ENCODE measurements at regions not wholly inside any gene's neighbourhood (a gene's known extent, or its start where the extent isn't known, plus 50 kb on each side); places are given as distances from the start of the nearest gene placed in this dataset.

GRCh38 chr7:134029-134428 lies 58.3 kb upstream of the FAM20C start:
- no peak overlapping the region for H3K4me3 ChIP-seq (replicated peaks in 1 of 2; ENCODE audit: low read depth in 1 of 2, low read length in 2 of 2)
- ChIA-PET POLR2A (no interaction called here), CTCF (no interaction called here), RAD21 (ENCODE audit: low non-redundant PET in 1 of 2, low total read pairs in 2 of 2, uncharacterized antibody in 2 of 2, unreplicated experiment in 2 of 2) (no interaction called here)
- no peak overlapping the region for H3K9ac ChIP-seq (ENCODE audit: low read length)
- ATAC-seq: no peak
- no peak overlapping the region for H3K4me2 ChIP-seq (ENCODE audit: low read length)
- no peak for DNase-seq (ENCODE audit: low read depth, low spot score)
- H4K20me1 ChIP-seq (ENCODE audit: insufficient read depth): no peaks in the 10 kb centered on the region
- H2AFZ ChIP-seq (ENCODE audit: low read depth, low read length, poor library complexity, severe bottlenecking): no peak overlapping the region
- H3K36me3 ChIP-seq (ENCODE audit: control insufficient read depth in 1 of 2, insufficient read depth in 2 of 2, low read length in 2 of 2): no peaks in the 10 kb centered on the region
- no TSS peak for BruUV-seq (replicated peaks)
- H3K27ac ChIP-seq (ENCODE audit: low read depth, low read length): no peak overlapping the region
- H3K79me2 ChIP-seq (ENCODE audit: insufficient read depth, low read length): no peaks in the 10 kb centered on the region
- H3K4me1 ChIP-seq (ENCODE audit: control insufficient read depth in 1 of 2, insufficient read depth in 2 of 2, low read length in 2 of 2): no peaks in the 10 kb centered on the region
- intact Hi-C loops (cut with micrococcal nuclease): no loop called here
- H3K27me3 ChIP-seq (ENCODE audit: insufficient read depth, low read length): peaks cover 12% of the 10 kb centered on the region; the same call in 1 of the 2 replicates
- no peaks in the 10 kb centered on the region for H3K9me3 ChIP-seq (ENCODE audit: control insufficient read depth in 1 of 2, insufficient read depth in 1 of 2, low read depth in 1 of 2, low read length in 2 of 2)
- TF ChIP-seq SIN3A (IDR thresholded peaks at IDR 0.05; ENCODE audit: low read depth) (no peak), EZH2phosphoT487 (IDR thresholded peaks at IDR 0.05; ENCODE audit: borderline replicate concordance) (no peak), FOSL1 (IDR thresholded peaks at IDR 0.05; ENCODE audit: low read depth) (no peak), JUND (IDR thresholded peaks at IDR 0.05) (no peak), EGR1 (IDR thresholded peaks at IDR 0.05; ENCODE audit: low read depth) (no peak), RAD21 (IDR thresholded peaks at IDR 0.05; ENCODE audit: low read depth) (no peak), ZNF274 (IDR thresholded peaks at IDR 0.05; ENCODE audit: low read depth, low read length) (no peak), POLR2AphosphoS5 (IDR thresholded peaks at IDR 0.05; ENCODE audit: low read depth, low read length) (no peak)
- TF ChIP-seq, protein P1, sequence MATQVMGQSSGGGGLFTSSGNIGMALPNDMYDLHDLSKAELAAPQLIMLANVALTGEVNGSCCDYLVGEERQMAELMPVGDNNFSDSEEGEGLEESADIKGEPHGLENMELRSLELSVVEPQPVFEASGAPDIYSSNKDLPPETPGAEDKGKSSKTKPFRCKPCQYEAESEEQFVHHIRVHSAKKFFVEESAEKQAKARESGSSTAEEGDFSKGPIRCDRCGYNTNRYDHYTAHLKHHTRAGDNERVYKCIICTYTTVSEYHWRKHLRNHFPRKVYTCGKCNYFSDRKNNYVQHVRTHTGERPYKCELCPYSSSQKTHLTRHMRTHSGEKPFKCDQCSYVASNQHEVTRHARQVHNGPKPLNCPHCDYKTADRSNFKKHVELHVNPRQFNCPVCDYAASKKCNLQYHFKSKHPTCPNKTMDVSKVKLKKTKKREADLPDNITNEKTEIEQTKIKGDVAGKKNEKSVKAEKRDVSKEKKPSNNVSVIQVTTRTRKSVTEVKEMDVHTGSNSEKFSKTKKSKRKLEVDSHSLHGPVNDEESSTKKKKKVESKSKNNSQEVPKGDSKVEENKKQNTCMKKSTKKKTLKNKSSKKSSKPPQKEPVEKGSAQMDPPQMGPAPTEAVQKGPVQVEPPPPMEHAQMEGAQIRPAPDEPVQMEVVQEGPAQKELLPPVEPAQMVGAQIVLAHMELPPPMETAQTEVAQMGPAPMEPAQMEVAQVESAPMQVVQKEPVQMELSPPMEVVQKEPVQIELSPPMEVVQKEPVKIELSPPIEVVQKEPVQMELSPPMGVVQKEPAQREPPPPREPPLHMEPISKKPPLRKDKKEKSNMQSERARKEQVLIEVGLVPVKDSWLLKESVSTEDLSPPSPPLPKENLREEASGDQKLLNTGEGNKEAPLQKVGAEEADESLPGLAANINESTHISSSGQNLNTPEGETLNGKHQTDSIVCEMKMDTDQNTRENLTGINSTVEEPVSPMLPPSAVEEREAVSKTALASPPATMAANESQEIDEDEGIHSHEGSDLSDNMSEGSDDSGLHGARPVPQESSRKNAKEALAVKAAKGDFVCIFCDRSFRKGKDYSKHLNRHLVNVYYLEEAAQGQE (IDR thresholded peaks at IDR 0.05; ENCODE audit: low read depth): no peak
- no peaks in the 10 kb centered on the region for H3K9me2 ChIP-seq (ENCODE audit: insufficient read depth)
